ENCODE measurements at regions not wholly inside any gene's neighbourhood (a gene's known extent, or its start where the extent isn't known, plus 50 kb on each side); places are given as distances from the start of the nearest gene placed in this dataset.
A peak's percentile ranks its signal among the peaks of the same experiment; 100 is the strongest.

DNA sequence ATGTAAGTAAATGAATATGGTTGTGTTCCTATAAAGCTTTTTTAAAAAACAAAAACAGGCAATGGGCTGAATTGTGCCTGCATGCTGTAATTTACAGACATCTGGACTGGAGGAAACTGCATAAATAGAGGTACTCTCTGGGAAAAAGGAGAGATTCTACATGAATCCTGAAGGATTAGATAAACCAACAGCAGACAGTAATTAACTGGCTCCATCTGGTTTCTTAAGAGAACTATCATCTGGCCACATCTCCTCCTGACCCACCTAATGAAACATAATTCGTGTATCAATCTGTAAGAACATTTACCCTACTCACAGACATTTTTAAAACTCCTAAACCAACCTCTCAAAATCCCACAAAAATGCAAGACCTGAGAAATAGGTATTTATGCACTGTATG is 528.1 kb upstream of the ST8SIA4 start:
- no peak overlapping the region for H3K4me3 ChIP-seq (ENCODE audit: low read length)
- no CpG with 5 or more reads among the region's 1 CpG for WGBS (ENCODE audit: insufficient coverage)
- no peaks in the 10 kb centered on the region for H3K36me3 ChIP-seq (ENCODE audit: control insufficient read depth, insufficient read depth, low read length)
- no peak for DNase-seq
- no peaks in the 10 kb centered on the region for H3K27me3 ChIP-seq (ENCODE audit: control insufficient read depth, insufficient read depth, low read length)
- peaks cover 3% of the 10 kb centered on the region for H3K9me3 ChIP-seq (replicated peaks; ENCODE audit: control insufficient read depth, low read depth, low read length)
- no peak overlapping the region for H3K27ac ChIP-seq (ENCODE audit: low read length)
- no peaks in the 10 kb centered on the region for H3K4me1 ChIP-seq (ENCODE audit: control insufficient read depth, insufficient read depth, low read length)

DNA sequence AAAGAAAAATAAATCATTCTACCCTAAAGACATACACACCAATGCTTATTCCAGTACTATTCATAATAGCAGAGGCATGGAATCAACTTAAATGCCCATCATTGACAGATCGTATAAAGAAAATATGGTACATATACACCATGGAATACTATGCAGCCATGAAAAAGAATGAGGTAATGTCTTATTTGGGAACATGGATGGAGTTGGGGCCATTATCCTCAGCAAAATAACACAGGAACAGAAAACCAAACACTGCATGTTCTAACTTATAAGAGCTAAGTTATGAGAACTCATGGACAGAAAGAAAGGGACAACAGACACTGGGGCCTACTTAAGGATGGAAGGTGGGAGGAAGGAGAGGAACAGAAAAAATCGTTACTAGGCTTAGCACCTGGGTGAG is 527.5 kb upstream of the ST8SIA4 start:
- Histone ChIP-seq H3K4me3 (ENCODE audit: low read length) (no peak overlapping the region), H3K36me3 (ENCODE audit: control insufficient read depth, insufficient read depth, low read length) (no peaks in the 10 kb centered on the region), H3K4me1 (ENCODE audit: control insufficient read depth, insufficient read depth, low read length) (no peaks in the 10 kb centered on the region), H3K27ac (ENCODE audit: low read length) (no peak overlapping the region), H3K9me3 (replicated peaks; ENCODE audit: control insufficient read depth, low read depth, low read length) (peaks cover 3% of the 10 kb centered on the region), H3K27me3 (ENCODE audit: control insufficient read depth, insufficient read depth, low read length) (no peaks in the 10 kb centered on the region)
- WGBS (ENCODE audit: insufficient coverage), result no CpG with 5 or more reads among the region's 2 CpGs
- DNase-seq, result no peak

DNA sequence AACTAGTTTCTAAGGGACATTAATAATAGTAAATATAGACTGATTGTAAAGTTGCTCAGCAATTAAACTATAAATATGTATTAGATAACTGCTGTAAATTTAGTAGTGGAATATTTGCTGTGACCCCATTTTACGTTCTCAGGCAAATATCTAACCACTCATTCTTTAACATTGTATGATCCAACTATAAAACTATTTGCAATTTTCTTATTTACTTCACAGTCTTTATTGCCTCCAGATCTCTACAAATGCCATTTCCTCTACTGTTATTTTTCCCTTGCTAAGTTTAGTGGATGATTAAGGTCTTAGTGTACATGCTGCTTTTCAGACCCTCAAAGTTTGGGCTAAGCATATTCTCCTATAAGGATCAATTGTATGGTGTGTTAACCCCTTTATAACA is 526.2 kb upstream of the ST8SIA4 start:
- H3K27me3 ChIP-seq (ENCODE audit: control insufficient read depth, insufficient read depth, low read length), result no peaks in the 10 kb centered on the region
- WGBS (ENCODE audit: insufficient coverage), result no CpG with 5 or more reads among the region's 1 CpG
- H3K9me3 ChIP-seq (replicated peaks; ENCODE audit: control insufficient read depth, low read depth, low read length), result peaks cover 3% of the 10 kb centered on the region
- no peak overlapping the region for H3K27ac ChIP-seq (ENCODE audit: low read length)
- no peaks in the 10 kb centered on the region for H3K36me3 ChIP-seq (ENCODE audit: control insufficient read depth, insufficient read depth, low read length)
- no peak overlapping the region for H3K4me3 ChIP-seq (ENCODE audit: low read length)
- DNase-seq, result peak; percentile 28
- H3K4me1 ChIP-seq (ENCODE audit: control insufficient read depth, insufficient read depth, low read length), result no peaks in the 10 kb centered on the region

DNA sequence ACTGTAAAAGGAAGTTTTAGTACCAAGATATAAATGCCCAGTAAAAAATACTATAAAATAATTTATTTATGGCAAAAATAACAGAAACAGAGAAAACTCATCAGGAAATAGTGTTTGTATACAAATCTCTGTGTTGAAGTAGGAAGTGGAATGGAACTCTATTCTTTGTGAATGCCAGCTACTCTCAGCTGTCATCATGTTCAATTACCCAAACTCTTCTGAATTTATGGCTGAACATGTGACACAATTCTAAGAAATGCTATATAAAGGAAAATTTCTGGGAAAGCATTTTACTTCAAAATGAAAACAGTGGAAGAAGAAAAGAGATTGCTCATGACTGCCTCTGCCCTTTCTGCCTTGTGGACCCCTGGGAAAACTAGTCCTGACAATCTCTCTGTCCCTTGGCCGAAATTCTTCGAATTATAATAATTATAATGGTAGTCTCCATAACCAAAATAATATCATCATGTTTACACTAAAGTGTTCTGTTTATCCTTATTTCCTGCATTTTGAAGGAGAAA is 522.3 kb upstream of the ST8SIA4 start:
- no peak overlapping the region for H3K4me3 ChIP-seq (ENCODE audit: low read length)
- H3K27ac ChIP-seq (ENCODE audit: low read length), result no peak overlapping the region
- H3K9me3 ChIP-seq (replicated peaks; ENCODE audit: control insufficient read depth, low read depth, low read length), result peaks cover under 1% of the 10 kb centered on the region
- no peaks in the 10 kb centered on the region for H3K4me1 ChIP-seq (ENCODE audit: control insufficient read depth, insufficient read depth, low read length)
- WGBS (ENCODE audit: insufficient coverage), result no CpG with 5 or more reads among the region's 2 CpGs
- DNase-seq, result peak; percentile 47
- no peaks in the 10 kb centered on the region for H3K27me3 ChIP-seq (ENCODE audit: control insufficient read depth, insufficient read depth, low read length)
- no peaks in the 10 kb centered on the region for H3K36me3 ChIP-seq (ENCODE audit: control insufficient read depth, insufficient read depth, low read length)

DNA sequence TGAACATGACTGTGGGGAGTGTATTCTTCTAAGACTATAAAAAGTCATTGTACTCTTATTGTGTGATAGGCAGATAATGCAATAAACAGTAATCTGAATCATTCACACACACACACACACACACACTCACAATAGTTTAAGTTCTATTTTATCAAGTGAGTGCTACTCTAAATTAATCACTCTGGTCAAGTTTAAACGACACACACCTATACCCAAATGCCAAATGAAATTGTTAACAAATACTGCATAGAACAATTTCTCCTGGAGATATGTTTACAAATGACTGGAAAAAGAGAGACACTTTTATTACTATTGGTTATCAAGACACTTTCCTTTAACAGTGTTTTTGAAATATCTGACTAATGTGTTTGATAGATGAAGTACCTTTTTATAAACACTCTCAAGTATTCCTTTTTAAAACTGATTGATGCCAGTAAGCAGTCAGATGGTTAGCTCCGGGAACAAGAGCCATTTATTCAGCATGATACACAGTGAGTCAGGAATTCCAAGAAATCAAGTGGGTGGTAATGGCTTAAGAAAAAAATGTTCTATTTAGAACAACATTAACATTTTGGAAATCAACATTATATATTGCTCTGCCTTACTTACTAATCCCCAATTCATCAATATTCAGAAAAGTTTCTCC is 521.6 kb upstream of the ST8SIA4 start:
- no CpG with 5 or more reads among the region's 2 CpGs for WGBS (ENCODE audit: insufficient coverage)
- H3K4me3 ChIP-seq (ENCODE audit: low read length), result no peak overlapping the region
- no peaks in the 10 kb centered on the region for H3K4me1 ChIP-seq (ENCODE audit: control insufficient read depth, insufficient read depth, low read length)
- no peaks in the 10 kb centered on the region for H3K27me3 ChIP-seq (ENCODE audit: control insufficient read depth, insufficient read depth, low read length)
- H3K9me3 ChIP-seq (replicated peaks; ENCODE audit: control insufficient read depth, low read depth, low read length), result no peaks in the 10 kb centered on the region
- H3K27ac ChIP-seq (ENCODE audit: low read length), result no peak overlapping the region
- no peaks in the 10 kb centered on the region for H3K36me3 ChIP-seq (ENCODE audit: control insufficient read depth, insufficient read depth, low read length)
- peak; percentile 28 for DNase-seq

DNA sequence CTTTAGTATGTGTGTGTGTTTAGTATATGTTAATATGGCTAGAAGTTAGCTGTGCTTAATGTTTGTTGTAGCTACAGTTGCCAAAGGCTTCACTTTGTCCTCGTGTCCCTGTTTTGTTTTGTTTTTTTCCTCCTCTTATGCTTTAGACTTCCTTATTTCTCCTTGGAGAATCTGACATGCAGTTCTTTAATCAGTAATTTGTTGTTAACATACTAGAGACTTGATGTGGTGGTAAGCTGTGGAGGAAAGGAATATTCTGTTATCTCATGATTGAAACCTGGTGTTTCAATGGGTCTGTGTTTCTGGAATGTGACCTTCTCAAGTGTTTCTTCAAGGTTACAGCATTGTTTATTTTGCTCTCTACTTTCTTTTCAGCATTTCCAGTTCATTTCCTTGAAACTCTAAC is 515.6 kb upstream of the ST8SIA4 start:
- no CpG with 5 or more reads among the region's 1 CpG for WGBS (ENCODE audit: insufficient coverage)
- no peaks in the 10 kb centered on the region for H3K36me3 ChIP-seq (ENCODE audit: control insufficient read depth, insufficient read depth, low read length)
- H3K27me3 ChIP-seq (ENCODE audit: control insufficient read depth, insufficient read depth, low read length), result no peaks in the 10 kb centered on the region
- no peak overlapping the region for H3K4me3 ChIP-seq (ENCODE audit: low read length)
- DNase-seq, result peak; percentile 89
- H3K4me1 ChIP-seq (ENCODE audit: control insufficient read depth, insufficient read depth, low read length), result no peaks in the 10 kb centered on the region
- peak overlapping the region; percentile 53 for H3K27ac ChIP-seq (ENCODE audit: low read length)
- no peaks in the 10 kb centered on the region for H3K9me3 ChIP-seq (replicated peaks; ENCODE audit: control insufficient read depth, low read depth, low read length)

DNA sequence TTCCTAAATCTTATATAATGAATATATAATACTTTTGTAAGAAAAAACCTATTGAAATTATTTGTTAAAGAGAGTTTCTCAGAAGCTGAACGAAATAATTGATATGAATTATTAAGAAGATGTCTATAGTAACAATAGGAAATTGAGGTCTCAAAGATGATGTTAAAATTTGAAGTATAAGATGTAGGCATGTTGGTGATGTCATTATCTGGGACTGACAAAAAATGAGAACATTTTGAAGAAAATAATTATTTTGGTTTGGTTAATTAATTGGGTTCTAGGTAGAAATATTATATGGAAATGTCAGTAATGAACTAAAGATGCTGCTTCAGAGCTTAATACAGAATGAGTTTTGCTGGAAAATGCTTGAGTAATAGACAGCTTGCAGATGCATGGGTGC is 501.4 kb upstream of the ST8SIA4 start:
- Histone ChIP-seq H3K27me3 (ENCODE audit: control insufficient read depth, insufficient read depth, low read length) (no peaks in the 10 kb centered on the region), H3K9me3 (replicated peaks; ENCODE audit: control insufficient read depth, low read depth, low read length) (no peaks in the 10 kb centered on the region), H3K4me3 (ENCODE audit: low read length) (no peak overlapping the region), H3K27ac (ENCODE audit: low read length) (no peak overlapping the region), H3K36me3 (ENCODE audit: control insufficient read depth, insufficient read depth, low read length) (no peaks in the 10 kb centered on the region), H3K4me1 (ENCODE audit: control insufficient read depth, insufficient read depth, low read length) (no peaks in the 10 kb centered on the region)
- 100% methylated on average over 1 of the region's 1 CpG for WGBS (ENCODE audit: insufficient coverage)
- DNase-seq, result no peak

DNA sequence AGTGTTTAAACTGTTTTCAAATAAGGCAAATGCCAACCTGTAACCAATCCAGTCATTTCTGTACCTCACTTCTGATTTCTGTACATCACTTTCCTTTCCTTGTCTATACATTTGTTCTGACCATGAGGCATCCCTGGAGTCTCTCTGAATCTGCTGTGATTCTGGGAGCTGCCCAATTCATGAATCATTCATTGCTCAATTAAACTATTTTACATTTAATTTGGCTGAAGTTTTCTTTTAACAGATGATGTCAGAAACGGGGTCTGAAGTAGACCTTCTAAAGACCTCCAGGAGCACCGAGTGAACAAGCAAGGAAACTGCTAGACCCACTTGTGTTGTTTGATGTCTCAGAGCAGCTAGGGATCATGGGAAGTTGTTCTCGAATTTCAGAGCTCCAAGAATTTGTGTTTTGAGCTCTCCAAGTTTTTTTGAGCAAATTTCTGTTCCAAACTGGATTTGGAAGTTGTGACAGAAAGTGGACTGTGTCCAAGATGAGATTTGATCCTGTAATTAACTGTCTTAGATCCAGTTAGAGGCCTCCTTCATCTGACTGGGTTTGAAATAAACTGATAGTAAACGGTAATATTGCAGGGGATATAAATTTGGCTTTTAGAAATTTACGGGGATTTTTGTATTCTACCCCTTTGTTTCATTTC is 490.8 kb upstream of the ST8SIA4 start:
- 44% methylated on average over 3 of the region's 5 CpGs for WGBS (ENCODE audit: insufficient coverage)
- H3K27me3 ChIP-seq (ENCODE audit: control insufficient read depth, insufficient read depth, low read length), result no peaks in the 10 kb centered on the region
- no peaks in the 10 kb centered on the region for H3K4me1 ChIP-seq (ENCODE audit: control insufficient read depth, insufficient read depth, low read length)
- H3K36me3 ChIP-seq (ENCODE audit: control insufficient read depth, insufficient read depth, low read length), result no peaks in the 10 kb centered on the region
- peak; percentile 48 for DNase-seq
- no peaks in the 10 kb centered on the region for H3K9me3 ChIP-seq (replicated peaks; ENCODE audit: control insufficient read depth, low read depth, low read length)
- H3K27ac ChIP-seq (ENCODE audit: low read length), result no peak overlapping the region
- no peak overlapping the region for H3K4me3 ChIP-seq (ENCODE audit: low read length)

DNA sequence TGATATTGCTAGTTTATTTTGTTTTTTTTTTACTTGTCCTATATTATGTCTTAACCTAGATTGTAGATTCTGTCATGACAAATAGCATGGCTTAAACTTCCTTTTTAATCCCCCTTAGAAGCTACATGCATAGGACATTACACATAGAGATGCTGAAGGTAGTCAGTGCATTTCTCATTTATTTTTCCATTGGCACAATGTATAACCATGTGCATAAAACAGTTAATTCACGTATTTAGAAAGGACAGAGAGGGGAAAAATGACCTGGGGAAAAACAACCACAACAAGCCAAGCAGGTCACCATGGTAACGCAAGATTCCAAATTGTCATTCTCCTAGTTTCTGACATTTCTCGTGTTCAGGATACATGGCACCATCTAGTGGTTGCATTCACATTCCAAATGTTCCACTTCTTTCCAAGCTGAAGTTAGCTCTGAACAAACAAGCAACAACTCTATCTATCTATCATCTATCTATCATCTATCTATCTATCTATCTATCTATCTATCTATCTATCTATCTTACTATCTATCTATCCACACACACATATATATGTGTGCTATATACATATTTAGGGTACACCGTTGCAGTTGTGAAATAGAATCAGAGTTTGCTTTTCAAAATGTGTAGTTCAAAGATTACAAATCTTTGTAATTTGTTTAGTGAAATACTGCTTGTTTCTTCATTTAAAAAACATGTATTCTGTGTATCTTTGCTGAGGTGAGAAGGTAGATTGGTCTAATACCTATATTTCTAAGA is 487.2 kb upstream of the ST8SIA4 start:
- Histone ChIP-seq H3K36me3 (ENCODE audit: control insufficient read depth, insufficient read depth, low read length) (no peaks in the 10 kb centered on the region), H3K4me1 (ENCODE audit: control insufficient read depth, insufficient read depth, low read length) (no peaks in the 10 kb centered on the region), H3K4me3 (ENCODE audit: low read length) (no peak overlapping the region), H3K27me3 (ENCODE audit: control insufficient read depth, insufficient read depth, low read length) (no peaks in the 10 kb centered on the region), H3K9me3 (replicated peaks; ENCODE audit: control insufficient read depth, low read depth, low read length) (no peaks in the 10 kb centered on the region), H3K27ac (ENCODE audit: low read length) (no peak overlapping the region)
- 17% methylated on average over 1 of the region's 4 CpGs for WGBS (ENCODE audit: insufficient coverage)
- peak; percentile 64 for DNase-seq

DNA sequence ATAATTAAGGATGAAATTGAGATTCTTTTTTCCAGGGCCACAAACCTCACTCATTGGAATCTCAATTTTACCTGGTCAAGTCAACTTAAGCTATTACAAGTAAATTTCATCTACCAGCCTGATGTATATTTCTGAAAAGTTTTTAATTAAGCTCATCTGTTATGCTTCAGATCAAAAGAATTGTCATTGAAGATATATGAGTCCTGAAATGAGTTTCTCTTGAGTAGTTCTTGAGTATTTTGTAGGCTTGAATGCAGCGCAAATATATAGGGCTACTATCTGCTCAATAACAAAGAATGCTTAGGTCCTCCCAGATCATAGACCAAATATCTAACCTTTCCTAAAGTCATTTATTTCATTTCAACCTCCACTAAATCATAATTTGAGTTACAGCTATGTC is 482.2 kb upstream of the ST8SIA4 start:
- H3K4me3 ChIP-seq (ENCODE audit: low read length), result no peak overlapping the region
- no peaks in the 10 kb centered on the region for H3K9me3 ChIP-seq (replicated peaks; ENCODE audit: control insufficient read depth, low read depth, low read length)
- H3K27ac ChIP-seq (ENCODE audit: low read length), result no peak overlapping the region
- DNase-seq, result no peak
- H3K4me1 ChIP-seq (ENCODE audit: control insufficient read depth, insufficient read depth, low read length), result no peaks in the 10 kb centered on the region
- H3K27me3 ChIP-seq (ENCODE audit: control insufficient read depth, insufficient read depth, low read length), result no peaks in the 10 kb centered on the region
- whole genome bisulfite sequencing (ENCODE audit: insufficient coverage), result no CpG with 5 or more reads among the region's 1 CpG
- no peaks in the 10 kb centered on the region for H3K36me3 ChIP-seq (ENCODE audit: control insufficient read depth, insufficient read depth, low read length)

All from muscle of leg (tissue), 3 donors.